Astrocyte of the hippocampus (primary cell): ENCODE measurements at regions not wholly inside any gene's neighbourhood (a gene's known extent, or its start where the extent isn't known, plus 50 kb on each side); places are given as distances from the start of the nearest gene placed in this dataset.
"Not testable (repeated sequence)": the region's sequence is repeated elsewhere in the genome, so short reads cannot be mapped to it uniquely, and the experiment has no call there.

ENCODE experiments used
- DNase-seq: peaks from one replicate; pipeline ENCODE4 v3.0.0; 2011; ENCODE audit warnings: low read depth, low spot score

- DNase-seq, result not testable (repeated sequence)
Measured at GRCh38 chr7:45807832-45808231, 65.0 kb downstream of the CCDC201 start.

GRCh38 chr7:45802214-45802613 is 70.7 kb downstream of the CCDC201 start:
- DNase-seq, result peak; percentile 11

GRCh38 chr7:45797264-45797663 is 75.6 kb downstream of the CCDC201 start:
- DNase-seq, result peak; percentile 15

GRCh38 chr7:45789641-45790040 is 83.2 kb downstream of the CCDC201 start:
- not testable (repeated sequence) for DNase-seq

GRCh38 chr7:45785724-45786123 is 87.2 kb downstream of the CCDC201 start:
- not testable (repeated sequence) for DNase-seq

- not testable (repeated sequence) for DNase-seq
Measured at GRCh38 chr7:45784775-45785174, 88.1 kb downstream of the CCDC201 start.
